ENCODE measurements at regions not wholly inside any gene's neighbourhood (a gene's known extent, or its start where the extent isn't known, plus 50 kb on each side); places are given as distances from the start of the nearest gene placed in this dataset.
A peak's percentile ranks its signal among the peaks of the same experiment; 100 is the strongest.

DNA sequence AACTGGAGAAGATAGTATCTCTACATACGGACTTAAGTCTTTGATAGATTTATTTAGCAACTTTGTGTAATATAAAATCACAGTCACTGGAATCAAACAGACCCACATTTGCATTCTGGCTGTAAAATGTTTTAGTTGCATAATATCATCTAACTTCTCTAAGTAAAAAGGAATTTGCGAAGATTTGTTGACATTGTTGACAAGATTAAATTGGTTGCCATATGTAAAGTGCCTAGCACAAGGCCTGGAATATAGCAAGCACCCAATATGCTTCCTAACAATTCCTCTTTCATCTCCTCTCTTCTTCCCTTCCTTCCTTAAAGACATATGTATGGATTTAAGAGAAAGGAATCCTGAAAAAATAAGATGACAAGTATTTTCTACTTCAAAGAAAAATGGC is 295.4 kb upstream of the PPFIA2 start:
- no peak overlapping the region for H3K27ac ChIP-seq (ENCODE audit: low read length)
- no CpG with 5 or more reads among the region's 2 CpGs for WGBS (ENCODE audit: insufficient coverage, insufficient read length)
- H3K36me3 ChIP-seq (ENCODE audit: control insufficient read depth, insufficient read depth, low read length) = no peaks in the 10 kb centered on the region

DNA sequence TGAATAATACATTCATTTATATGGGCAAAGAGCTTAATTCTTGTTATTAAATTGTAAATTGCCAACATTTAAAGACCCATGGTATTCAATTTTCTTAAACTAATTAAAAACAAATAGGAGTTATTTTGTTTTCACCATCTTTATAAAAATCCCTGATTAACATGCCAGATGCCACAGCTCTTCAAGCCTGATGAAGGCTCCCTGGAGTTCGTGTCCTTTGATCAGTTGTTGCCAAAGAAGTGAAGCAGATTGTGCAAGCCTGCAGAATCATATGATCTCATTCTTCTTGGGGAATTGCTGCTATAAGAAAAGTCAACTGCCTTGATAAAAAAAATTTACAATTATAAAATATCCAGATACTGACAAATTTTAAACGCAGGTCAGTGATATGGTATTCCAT is 288.3 kb upstream of the PPFIA2 start:
- Histone ChIP-seq H3K4me3 (ENCODE audit: low read length) (no peak overlapping the region), H3K27ac (ENCODE audit: low read length) (no peak overlapping the region), H3K27me3 (ENCODE audit: control insufficient read depth, insufficient read depth, low read length) (no peaks in the 10 kb centered on the region), H3K9me3 (ENCODE audit: control insufficient read depth, insufficient read depth, low read length) (no peaks in the 10 kb centered on the region), H3K36me3 (ENCODE audit: control insufficient read depth, insufficient read depth, low read length) (no peaks in the 10 kb centered on the region), H3K4me1 (ENCODE audit: control insufficient read depth, insufficient read depth, low read length) (no peaks in the 10 kb centered on the region)
- WGBS (ENCODE audit: insufficient coverage, insufficient read length) = no CpG with 5 or more reads among the region's 2 CpGs
- DNase-seq (ENCODE audit: low read depth, low spot score) = no peak

More for the DNA sequence above, 295.4 kb upstream of the PPFIA2 start:
- Histone ChIP-seq H3K27me3 (ENCODE audit: control insufficient read depth, insufficient read depth, low read length) (no peaks in the 10 kb centered on the region), H3K4me3 (ENCODE audit: low read length) (no peak overlapping the region), H3K9me3 (ENCODE audit: control insufficient read depth, insufficient read depth, low read length) (no peaks in the 10 kb centered on the region), H3K4me1 (ENCODE audit: control insufficient read depth, insufficient read depth, low read length) (no peaks in the 10 kb centered on the region)
- no peak for DNase-seq (ENCODE audit: low read depth, low spot score)

DNA sequence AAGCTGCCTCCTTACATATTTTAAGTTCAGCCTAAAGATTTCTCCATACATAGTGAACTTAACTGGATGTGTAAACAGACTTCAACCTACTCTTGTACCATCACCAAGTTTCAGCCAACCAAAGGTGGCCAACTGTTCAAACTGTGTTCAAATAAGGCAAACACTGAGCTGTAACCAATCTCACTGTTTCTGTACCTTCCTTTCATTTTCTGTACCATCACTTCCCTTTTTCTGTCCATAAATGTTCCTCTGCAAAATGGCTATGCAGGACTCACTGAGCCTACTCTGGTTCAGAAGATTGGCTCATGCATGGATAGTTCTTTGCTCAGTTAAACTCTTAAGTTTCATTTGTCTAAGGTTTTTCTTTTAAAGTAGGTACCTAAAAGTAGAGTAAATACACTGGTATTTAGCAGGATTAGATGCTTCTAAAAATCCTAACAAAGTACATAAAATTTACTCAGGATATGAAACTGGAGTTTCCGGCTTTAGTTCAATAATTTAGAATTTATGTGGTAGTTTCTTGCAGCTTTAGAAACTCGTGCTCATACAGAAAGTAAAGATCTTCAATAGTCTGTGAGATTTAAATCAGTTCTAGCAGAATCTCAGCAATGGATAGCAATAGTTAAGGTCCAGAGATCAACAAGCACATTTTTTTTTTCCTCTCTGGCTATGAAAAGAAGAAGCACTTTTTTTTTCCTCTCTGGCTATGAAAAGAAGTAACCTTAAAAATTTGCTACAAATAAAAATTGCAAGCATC is 282.0 kb upstream of the PPFIA2 start:
- Histone ChIP-seq H3K36me3 (ENCODE audit: control insufficient read depth, insufficient read depth, low read length) (no peaks in the 10 kb centered on the region), H3K4me3 (ENCODE audit: low read length) (no peak overlapping the region), H3K27ac (ENCODE audit: low read length) (no peak overlapping the region), H3K27me3 (ENCODE audit: control insufficient read depth, insufficient read depth, low read length) (no peaks in the 10 kb centered on the region), H3K4me1 (ENCODE audit: control insufficient read depth, insufficient read depth, low read length) (no peaks in the 10 kb centered on the region), H3K9me3 (ENCODE audit: control insufficient read depth, insufficient read depth, low read length) (no peaks in the 10 kb centered on the region)
- WGBS (ENCODE audit: insufficient coverage, insufficient read length) = no CpG with 5 or more reads among the region's 2 CpGs
- DNase-seq (ENCODE audit: low read depth, low spot score) = no peak

DNA sequence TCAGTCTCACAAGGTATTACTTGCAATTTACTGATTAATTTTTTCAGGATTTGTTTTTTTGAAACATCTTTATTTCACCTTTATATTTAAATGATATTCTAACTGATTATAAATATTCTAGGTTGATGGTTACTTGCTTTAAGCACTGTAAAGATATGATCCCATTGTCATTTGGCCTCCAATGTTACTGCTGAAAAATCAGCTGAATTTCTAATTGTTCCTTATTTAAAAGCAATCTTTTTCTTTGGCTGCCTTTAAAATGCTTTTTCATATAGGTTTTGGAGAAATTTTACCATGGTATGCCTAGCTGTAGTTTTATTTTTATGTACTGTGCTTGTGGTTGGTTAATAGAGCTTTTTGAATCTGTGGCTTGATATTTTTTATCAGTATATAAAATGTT is 275.6 kb upstream of the PPFIA2 start:
- Histone ChIP-seq H3K4me1 (ENCODE audit: control insufficient read depth, insufficient read depth, low read length) (no peaks in the 10 kb centered on the region), H3K4me3 (ENCODE audit: low read length) (no peak overlapping the region), H3K9me3 (ENCODE audit: control insufficient read depth, insufficient read depth, low read length) (no peaks in the 10 kb centered on the region), H3K36me3 (ENCODE audit: control insufficient read depth, insufficient read depth, low read length) (no peaks in the 10 kb centered on the region), H3K27ac (ENCODE audit: low read length) (no peak overlapping the region), H3K27me3 (ENCODE audit: control insufficient read depth, insufficient read depth, low read length) (no peaks in the 10 kb centered on the region)
- DNase-seq (ENCODE audit: low read depth, low spot score) = no peak

DNA sequence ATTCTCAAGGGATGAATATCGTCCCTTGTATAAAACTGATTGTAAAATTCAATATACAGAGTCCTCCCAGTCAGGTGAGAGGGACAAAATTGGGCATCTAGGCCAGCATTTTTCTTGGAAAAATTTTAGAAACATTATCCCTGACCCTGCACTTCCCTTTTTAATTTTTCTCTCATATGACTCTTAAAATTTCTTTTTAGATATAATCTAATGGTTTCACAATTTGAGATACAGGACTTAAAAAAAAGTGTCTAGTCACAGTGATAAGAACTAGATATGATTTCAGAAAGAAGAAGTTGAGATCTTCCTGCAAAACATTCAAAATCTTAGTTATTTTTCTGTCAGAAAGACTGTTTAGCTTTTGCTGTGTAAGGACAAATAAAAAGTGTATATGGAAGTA is 270.8 kb upstream of the PPFIA2 start:
- Histone ChIP-seq H3K36me3 (ENCODE audit: control insufficient read depth, insufficient read depth, low read length) (no peaks in the 10 kb centered on the region), H3K27ac (ENCODE audit: low read length) (no peak overlapping the region), H3K4me3 (ENCODE audit: low read length) (no peak overlapping the region), H3K4me1 (ENCODE audit: control insufficient read depth, insufficient read depth, low read length) (no peaks in the 10 kb centered on the region), H3K9me3 (ENCODE audit: control insufficient read depth, insufficient read depth, low read length) (no peaks in the 10 kb centered on the region), H3K27me3 (ENCODE audit: control insufficient read depth, insufficient read depth, low read length) (no peaks in the 10 kb centered on the region)
- DNase-seq (ENCODE audit: low read depth, low spot score) = no peak
- WGBS (ENCODE audit: insufficient coverage, insufficient read length) = no CpG with 5 or more reads among the region's 1 CpG

DNA sequence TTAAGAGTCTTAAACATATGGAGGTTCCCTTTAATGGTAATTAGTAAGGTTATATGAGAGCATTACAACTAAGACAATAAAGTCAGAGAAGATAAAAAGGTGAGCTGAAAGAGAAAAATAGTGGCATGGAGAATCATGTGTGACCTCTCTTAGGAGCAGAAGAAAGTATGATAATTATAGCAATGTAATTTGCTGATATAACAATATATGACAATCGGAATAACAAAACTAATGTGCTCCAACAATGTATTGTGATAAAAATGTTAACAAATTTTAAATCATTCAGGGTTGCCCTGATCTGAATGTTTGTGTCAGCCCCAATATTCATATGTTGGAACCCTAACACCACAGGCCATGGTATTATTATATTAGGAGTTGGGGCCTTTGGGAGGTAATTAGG is 269.6 kb upstream of the PPFIA2 start:
- Histone ChIP-seq H3K4me3 (ENCODE audit: low read length) (no peak overlapping the region), H3K27ac (ENCODE audit: low read length) (no peak overlapping the region), H3K4me1 (ENCODE audit: control insufficient read depth, insufficient read depth, low read length) (no peaks in the 10 kb centered on the region), H3K9me3 (ENCODE audit: control insufficient read depth, insufficient read depth, low read length) (no peaks in the 10 kb centered on the region), H3K27me3 (ENCODE audit: control insufficient read depth, insufficient read depth, low read length) (no peaks in the 10 kb centered on the region), H3K36me3 (ENCODE audit: control insufficient read depth, insufficient read depth, low read length) (no peaks in the 10 kb centered on the region)
- no peak for DNase-seq (ENCODE audit: low read depth, low spot score)
- no CpG with 5 or more reads among the region's 1 CpG for WGBS (ENCODE audit: insufficient coverage, insufficient read length)

DNA sequence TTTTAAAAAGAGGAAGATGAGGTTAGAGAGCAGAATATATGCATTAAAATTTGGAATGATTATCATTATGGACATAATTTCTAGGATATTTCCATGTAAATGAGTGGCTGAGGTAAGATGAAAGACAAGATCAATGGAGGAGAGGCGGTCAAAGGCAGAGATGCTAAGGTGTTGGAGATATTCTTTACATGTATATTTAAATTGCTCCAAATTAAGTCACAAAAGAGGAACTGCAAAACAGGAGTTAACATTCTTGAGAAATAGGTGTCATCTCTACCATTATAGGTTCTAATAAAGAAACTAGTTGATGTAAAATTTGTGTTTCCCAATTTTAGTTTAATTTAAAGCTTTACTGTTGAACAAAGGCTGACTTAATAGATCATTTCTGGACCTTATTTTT is 268.5 kb upstream of the PPFIA2 start:
- Histone ChIP-seq H3K27me3 (ENCODE audit: control insufficient read depth, insufficient read depth, low read length) (no peaks in the 10 kb centered on the region), H3K9me3 (ENCODE audit: control insufficient read depth, insufficient read depth, low read length) (no peaks in the 10 kb centered on the region), H3K36me3 (ENCODE audit: control insufficient read depth, insufficient read depth, low read length) (no peaks in the 10 kb centered on the region), H3K4me1 (ENCODE audit: control insufficient read depth, insufficient read depth, low read length) (no peaks in the 10 kb centered on the region), H3K4me3 (ENCODE audit: low read length) (no peak overlapping the region), H3K27ac (ENCODE audit: low read length) (no peak overlapping the region)
- no peak for DNase-seq (ENCODE audit: low read depth, low spot score)
- no CpG with 5 or more reads among the region's 1 CpG for WGBS (ENCODE audit: insufficient coverage, insufficient read length)

DNA sequence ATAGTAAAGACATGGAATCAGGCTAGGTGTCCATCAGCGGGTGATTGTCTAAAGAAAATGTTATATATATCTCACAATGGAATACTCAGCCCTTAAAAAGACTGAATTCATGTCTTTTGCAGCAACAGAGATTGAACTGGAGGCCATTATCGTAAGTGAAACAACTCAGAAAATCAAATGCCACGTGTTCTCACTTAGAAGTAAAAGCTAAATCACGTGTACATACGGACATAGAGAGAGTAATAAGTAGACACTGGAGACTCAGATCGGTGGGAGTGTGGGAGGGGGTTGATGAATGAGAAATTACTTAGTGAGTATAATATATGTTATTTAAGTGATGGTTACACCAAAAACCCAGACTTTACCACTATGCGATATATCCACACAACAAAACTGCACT is 266.3 kb upstream of the PPFIA2 start:
- Histone ChIP-seq H3K9me3 (ENCODE audit: control insufficient read depth, insufficient read depth, low read length) (no peaks in the 10 kb centered on the region), H3K36me3 (ENCODE audit: control insufficient read depth, insufficient read depth, low read length) (no peaks in the 10 kb centered on the region), H3K4me1 (ENCODE audit: control insufficient read depth, insufficient read depth, low read length) (no peaks in the 10 kb centered on the region), H3K27me3 (ENCODE audit: control insufficient read depth, insufficient read depth, low read length) (no peaks in the 10 kb centered on the region), H3K27ac (ENCODE audit: low read length) (no peak overlapping the region), H3K4me3 (ENCODE audit: low read length) (no peak overlapping the region)
- DNase-seq (ENCODE audit: low read depth, low spot score) = no peak
- WGBS (ENCODE audit: insufficient coverage, insufficient read length) = 100% methylated on average over 1 of the region's 7 CpGs

DNA sequence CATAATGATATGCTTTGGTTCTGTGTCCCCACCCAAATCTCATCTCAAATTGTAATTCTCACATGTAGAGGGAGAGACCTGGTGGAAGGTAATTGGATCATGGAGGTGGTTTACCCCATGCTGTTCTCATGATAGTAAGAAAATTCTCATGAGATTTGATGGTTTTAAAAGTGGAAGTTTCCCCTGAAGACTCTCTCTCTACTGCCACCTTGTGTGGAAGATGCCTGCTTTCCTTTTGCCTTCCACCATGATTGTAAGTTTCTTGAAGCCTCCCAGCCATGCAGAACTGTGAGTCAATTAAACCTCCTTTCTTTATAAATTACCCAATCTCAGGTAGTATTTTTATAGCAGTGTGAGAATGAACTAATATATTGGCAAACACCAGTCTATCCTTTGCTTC is 260.4 kb upstream of the PPFIA2 start:
- H3K36me3 ChIP-seq (ENCODE audit: control insufficient read depth, insufficient read depth, low read length) = no peaks in the 10 kb centered on the region
- H3K4me1 ChIP-seq (ENCODE audit: control insufficient read depth, insufficient read depth, low read length) = no peaks in the 10 kb centered on the region
- no peak overlapping the region for H3K27ac ChIP-seq (ENCODE audit: low read length)
- H3K4me3 ChIP-seq (ENCODE audit: low read length) = no peak overlapping the region
- peak; percentile 4 for DNase-seq (ENCODE audit: low read depth, low spot score)
- no peaks in the 10 kb centered on the region for H3K9me3 ChIP-seq (ENCODE audit: control insufficient read depth, insufficient read depth, low read length)
- H3K27me3 ChIP-seq (ENCODE audit: control insufficient read depth, insufficient read depth, low read length) = no peaks in the 10 kb centered on the region

DNA sequence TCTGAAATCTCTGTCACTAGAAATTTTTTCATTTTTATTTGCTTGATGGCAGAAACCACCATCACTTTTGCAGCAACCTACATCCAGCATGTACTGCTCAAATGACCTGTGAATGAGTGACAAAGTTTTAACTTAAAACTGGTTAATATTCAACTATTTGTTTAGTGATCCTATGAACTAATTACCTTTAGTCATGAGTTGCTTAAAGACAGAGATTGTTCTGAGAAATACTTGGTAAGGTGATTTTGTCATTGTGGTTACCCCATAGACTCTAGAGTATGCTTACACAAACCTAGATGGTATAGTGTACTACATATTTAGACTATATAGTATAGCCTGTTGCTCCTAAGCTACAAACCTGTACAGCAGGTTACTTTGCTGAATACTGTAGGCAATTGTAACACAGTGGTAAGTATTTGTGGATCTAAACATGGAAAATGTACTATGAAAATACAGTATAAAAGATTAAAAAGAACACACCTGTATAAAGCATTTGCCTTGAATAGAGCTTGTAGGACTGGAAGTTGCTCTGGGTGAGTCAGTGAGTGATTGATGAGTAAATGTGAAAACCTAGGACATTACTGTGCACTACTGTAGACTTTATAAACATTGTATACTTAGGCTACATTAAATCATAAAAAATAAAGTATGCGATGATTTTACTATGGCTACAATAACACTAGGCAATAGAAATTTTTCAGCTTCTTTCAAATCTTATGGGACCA is 256.6 kb upstream of the PPFIA2 start:
- no peaks in the 10 kb centered on the region for H3K36me3 ChIP-seq (ENCODE audit: control insufficient read depth, insufficient read depth, low read length)
- no CpG with 5 or more reads among the region's 1 CpG for WGBS (ENCODE audit: insufficient coverage, insufficient read length)
- H3K27me3 ChIP-seq (ENCODE audit: control insufficient read depth, insufficient read depth, low read length) = no peaks in the 10 kb centered on the region
- no peak overlapping the region for H3K4me3 ChIP-seq (ENCODE audit: low read length)
- no peaks in the 10 kb centered on the region for H3K4me1 ChIP-seq (ENCODE audit: control insufficient read depth, insufficient read depth, low read length)
- no peak overlapping the region for H3K27ac ChIP-seq (ENCODE audit: low read length)
- no peak for DNase-seq (ENCODE audit: low read depth, low spot score)
- no peaks in the 10 kb centered on the region for H3K9me3 ChIP-seq (ENCODE audit: control insufficient read depth, insufficient read depth, low read length)

DNA sequence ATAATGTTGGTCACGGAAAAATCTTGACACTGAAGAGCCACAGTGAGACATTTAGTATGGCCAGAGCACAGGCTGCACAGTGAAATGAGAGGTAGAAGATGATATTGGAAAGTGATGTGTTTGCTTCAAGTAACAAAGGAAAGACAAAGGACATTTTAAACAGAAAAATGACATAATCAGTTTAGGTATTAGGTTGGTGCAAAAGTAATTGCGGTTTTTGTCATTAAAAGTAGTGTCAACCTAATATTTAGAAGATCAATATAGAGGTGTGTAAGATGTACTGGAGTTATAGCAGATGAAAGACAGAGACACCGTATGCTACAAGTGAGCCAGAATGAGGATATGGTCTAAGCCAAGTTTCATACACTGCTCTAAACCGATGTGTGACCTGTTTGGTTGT is 253.0 kb upstream of the PPFIA2 start:
- no peak overlapping the region for H3K27ac ChIP-seq (ENCODE audit: low read length)
- H3K4me1 ChIP-seq (ENCODE audit: control insufficient read depth, insufficient read depth, low read length) = no peaks in the 10 kb centered on the region
- H3K36me3 ChIP-seq (ENCODE audit: control insufficient read depth, insufficient read depth, low read length) = no peaks in the 10 kb centered on the region
- no peak overlapping the region for H3K4me3 ChIP-seq (ENCODE audit: low read length)
- no peaks in the 10 kb centered on the region for H3K9me3 ChIP-seq (ENCODE audit: control insufficient read depth, insufficient read depth, low read length)
- 100% methylated on average over 1 of the region's 4 CpGs for whole genome bisulfite sequencing (ENCODE audit: insufficient coverage, insufficient read length)
- DNase-seq (ENCODE audit: low read depth, low spot score) = no peak
- no peaks in the 10 kb centered on the region for H3K27me3 ChIP-seq (ENCODE audit: control insufficient read depth, insufficient read depth, low read length)

All from iPS DF 6.9 (cell line).